Fibroblast of lung (primary cell): ENCODE measurements at regions not wholly inside any gene's neighbourhood (a gene's known extent, or its start where the extent isn't known, plus 50 kb on each side); places are given as distances from the start of the nearest gene placed in this dataset.
"Not testable (repeated sequence)": the region's sequence is repeated elsewhere in the genome, so short reads cannot be mapped to it uniquely, and the experiment has no call there.

ENCODE experiments used
- DNase-seq, 2 donors: peaks; one replicate each; pipeline versions ENCODE4 v3.0.0 to v3.0.0-alpha.2; 2010; ENCODE audit warnings: low read depth in 2 of 2
- H2AFZ ChIP-seq: 2 replicates; pipeline ENCODE4 v1.5.1; 2012; ENCODE audit warnings: low read length, control low read depth, inconsistent platforms
- H3K27ac ChIP-seq: 2 replicates; pipeline ENCODE4 v1.5.1; 2011; ENCODE audit warnings: low read length, control low read depth; ENCODE audit not compliant: insufficient read depth
- H3K27me3 ChIP-seq: 2 replicates; pipeline ENCODE4 v1.5.1; 2011; ENCODE audit warnings: mild to moderate bottlenecking, low read length; ENCODE audit not compliant: control insufficient read depth, insufficient read depth
- H3K36me3 ChIP-seq: 2 replicates; pipeline ENCODE4 v1.5.1; 2011; ENCODE audit warnings: low read length; ENCODE audit not compliant: control insufficient read depth, insufficient read depth
- H3K4me1 ChIP-seq: 2 replicates; pipeline ENCODE4 v1.5.1; 2011; ENCODE audit warnings: low read length; ENCODE audit not compliant: control insufficient read depth, insufficient read depth; ENCODE audit errors: extremely low read depth
- H3K4me2 ChIP-seq: 2 replicates; pipeline ENCODE4 v1.5.1; 2011; ENCODE audit warnings: low read length, control low read depth; ENCODE audit not compliant: insufficient read depth; ENCODE audit errors: extremely low read depth
- H3K4me3 ChIP-seq, 4 experiments: fragments of 200-600 bp in 1 of 4; sonication (generic) in 1 of 4; replicated peaks in 1 of 4; 2 replicates each; pipeline ENCODE4 v1.5.1; 2011 to 2016; ENCODE audit warnings: low read length in 4 of 4, low read depth in 3 of 4, mild to moderate bottlenecking in 3 of 4, control low read depth in 2 of 4, inconsistent platforms in 1 of 4, mixed read lengths in 1 of 4; ENCODE audit not compliant: insufficient read depth in 1 of 4; ENCODE audit errors: control extremely low read depth in 1 of 4
- H3K79me2 ChIP-seq: 2 replicates; pipeline ENCODE4 v1.5.1; 2012; ENCODE audit warnings: mild to moderate bottlenecking, low read length, inconsistent platforms; ENCODE audit not compliant: control insufficient read depth, insufficient read depth
- H3K9ac ChIP-seq: 2 replicates; pipeline ENCODE4 v1.5.1; 2011; ENCODE audit warnings: mild to moderate bottlenecking, low read length, control low read depth; ENCODE audit not compliant: insufficient read depth
- H3K9me3 ChIP-seq: 2 replicates; pipeline ENCODE4 v1.5.1; 2012; ENCODE audit warnings: low read depth, low read length; ENCODE audit not compliant: control insufficient read depth, insufficient read depth
- H4K20me1 ChIP-seq: 2 replicates; pipeline ENCODE4 v1.5.1; 2011; ENCODE audit warnings: low read length; ENCODE audit not compliant: control insufficient read depth, insufficient read depth; ENCODE audit errors: extremely low read depth
- EZH2 ChIP-seq: IDR thresholded peaks from 2 replicates; pipeline ENCODE4 v1.5.1; 2012; ENCODE audit warnings: low read length, control low read depth, mild to moderate bottlenecking; ENCODE audit errors: missing control alignments
- TF ChIP-seq, protein P1 (sequence below), 2 donors: IDR thresholded peaks in 1 of 2; conservative IDR thresholded peaks in 1 of 2; 1 replicate in 1 of 2; 2 replicates in 1 of 2; pipeline ENCODE4 v1.5.1; 2011 to 2012; ENCODE audit warnings: low read length in 2 of 2, control low read depth in 1 of 2, inconsistent platforms in 1 of 2, low read depth in 1 of 2, mild to moderate bottlenecking in 1 of 2

DNA sequence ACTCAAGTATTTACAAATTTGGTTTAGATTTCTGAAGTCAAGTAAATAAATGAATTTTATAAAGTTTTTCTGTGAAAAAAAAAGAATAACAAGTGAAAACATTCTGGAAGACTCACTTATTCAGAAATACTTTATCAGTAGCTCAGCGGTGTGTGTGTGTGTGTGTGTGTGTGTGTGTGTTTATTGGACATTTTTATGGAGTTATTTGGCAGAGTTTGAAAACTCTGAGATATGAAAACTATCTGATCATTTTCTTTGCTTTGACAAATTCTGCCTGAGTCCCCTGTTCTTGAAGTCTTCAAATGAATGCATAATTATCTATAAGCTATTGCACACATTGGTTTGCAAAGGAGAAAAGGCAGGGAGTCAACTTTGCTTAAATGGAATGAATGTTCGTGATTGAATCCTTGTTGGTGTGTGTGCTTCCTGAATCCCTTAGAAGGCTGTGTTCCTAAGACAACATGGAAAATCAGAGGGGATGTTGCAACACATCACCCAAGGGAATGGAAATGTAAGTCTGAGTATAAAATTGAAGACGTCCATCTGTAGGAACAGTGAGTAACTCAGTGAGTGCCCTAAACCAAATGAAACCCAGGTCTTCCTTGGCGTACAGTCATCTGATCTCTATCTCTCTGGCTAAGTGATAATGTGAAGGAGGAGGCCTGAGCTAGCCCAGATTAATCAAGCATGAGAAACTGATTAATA, 160.9 kb downstream of the REEP3 start:
- DNase-seq, result peak; percentile 68 to 98
- no peak for TF ChIP-seq EZH2
- TF ChIP-seq, protein P1, sequence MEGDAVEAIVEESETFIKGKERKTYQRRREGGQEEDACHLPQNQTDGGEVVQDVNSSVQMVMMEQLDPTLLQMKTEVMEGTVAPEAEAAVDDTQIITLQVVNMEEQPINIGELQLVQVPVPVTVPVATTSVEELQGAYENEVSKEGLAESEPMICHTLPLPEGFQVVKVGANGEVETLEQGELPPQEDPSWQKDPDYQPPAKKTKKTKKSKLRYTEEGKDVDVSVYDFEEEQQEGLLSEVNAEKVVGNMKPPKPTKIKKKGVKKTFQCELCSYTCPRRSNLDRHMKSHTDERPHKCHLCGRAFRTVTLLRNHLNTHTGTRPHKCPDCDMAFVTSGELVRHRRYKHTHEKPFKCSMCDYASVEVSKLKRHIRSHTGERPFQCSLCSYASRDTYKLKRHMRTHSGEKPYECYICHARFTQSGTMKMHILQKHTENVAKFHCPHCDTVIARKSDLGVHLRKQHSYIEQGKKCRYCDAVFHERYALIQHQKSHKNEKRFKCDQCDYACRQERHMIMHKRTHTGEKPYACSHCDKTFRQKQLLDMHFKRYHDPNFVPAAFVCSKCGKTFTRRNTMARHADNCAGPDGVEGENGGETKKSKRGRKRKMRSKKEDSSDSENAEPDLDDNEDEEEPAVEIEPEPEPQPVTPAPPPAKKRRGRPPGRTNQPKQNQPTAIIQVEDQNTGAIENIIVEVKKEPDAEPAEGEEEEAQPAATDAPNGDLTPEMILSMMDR (conservative IDR thresholded peaks at IDR 0.05 in 1 of 2, IDR thresholded peaks at IDR 0.05 in 1 of 2; ENCODE audit: low read depth in 1 of 2, low read length in 2 of 2), result no peak
- no peaks in the 10 kb centered on the region for H3K27me3 ChIP-seq
- H2AFZ ChIP-seq, result peak overlapping the region; percentile 13
- H3K9ac ChIP-seq, result no peak overlapping the region
- H3K36me3 ChIP-seq, result no peaks in the 10 kb centered on the region
- peak overlapping the region; percentile 68 for H3K4me2 ChIP-seq
- no peak overlapping the region for H3K4me3 ChIP-seq
- H3K27ac ChIP-seq, result no peak overlapping the region
- no peaks in the 10 kb centered on the region for H3K79me2 ChIP-seq
- no peaks in the 10 kb centered on the region for H3K9me3 ChIP-seq
- no peaks in the 10 kb centered on the region for H4K20me1 ChIP-seq
- peaks cover 3% of the 10 kb centered on the region for H3K4me1 ChIP-seq

DNA sequence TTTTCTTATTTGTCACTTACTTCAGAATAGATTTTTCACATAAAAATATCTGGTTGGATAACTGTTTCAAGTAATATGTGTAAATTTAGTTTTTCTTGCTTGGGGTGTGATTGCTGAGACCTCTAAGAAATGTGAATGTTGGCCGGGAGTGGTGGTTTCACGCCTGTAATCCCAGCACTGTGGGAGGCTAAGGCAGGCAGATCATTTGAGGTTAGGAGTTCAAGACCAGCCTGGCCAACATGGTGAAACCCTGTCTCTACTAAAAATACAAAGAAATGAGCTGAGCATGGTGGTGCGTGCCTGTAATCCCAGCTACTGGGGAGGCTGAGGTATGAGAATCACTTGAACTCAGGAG, 161.5 kb downstream of the REEP3 start:
- H3K4me2 ChIP-seq, H3K27me3 ChIP-seq, H3K9me3 ChIP-seq, H2AFZ ChIP-seq, DNase-seq, H3K9ac ChIP-seq, H3K4me1 ChIP-seq, H3K79me2 ChIP-seq, H4K20me1 ChIP-seq, H3K4me3 ChIP-seq, H3K27ac ChIP-seq, H3K36me3 ChIP-seq: not testable (repeated sequence)

DNA sequence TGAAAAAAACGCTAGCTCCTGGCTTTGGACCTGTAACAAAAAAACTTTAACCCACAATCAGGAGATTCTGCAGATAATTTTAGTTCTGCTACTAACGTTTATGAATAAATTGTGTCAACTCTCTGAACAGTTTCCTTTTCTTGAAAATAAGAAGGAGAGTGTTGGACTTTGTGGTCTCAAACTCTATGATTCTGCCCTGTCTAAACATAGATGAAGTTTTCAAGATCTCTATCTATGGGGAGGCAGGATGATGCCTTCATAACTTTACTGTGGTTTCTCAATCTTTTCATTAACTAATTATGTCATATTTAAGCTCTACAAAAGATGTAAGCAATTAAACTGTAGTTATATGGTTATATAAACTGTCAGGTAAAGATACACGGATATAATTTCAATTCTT, 162.0 kb downstream of the REEP3 start:
- H3K4me1 ChIP-seq, result peaks cover 3% of the 10 kb centered on the region
- no peaks in the 10 kb centered on the region for H3K27me3 ChIP-seq
- no peak overlapping the region for H3K9ac ChIP-seq
- H4K20me1 ChIP-seq, result no peaks in the 10 kb centered on the region
- no peaks in the 10 kb centered on the region for H3K36me3 ChIP-seq
- no peaks in the 10 kb centered on the region for H3K9me3 ChIP-seq
- no peak overlapping the region for H3K4me2 ChIP-seq
- DNase-seq, result no peak
- TF ChIP-seq EZH2, result no peak
- TF ChIP-seq, protein P1 (conservative IDR thresholded peaks at IDR 0.05 in 1 of 2, IDR thresholded peaks at IDR 0.05 in 1 of 2; ENCODE audit: low read depth in 1 of 2, low read length in 2 of 2), result no peak
- no peak overlapping the region for H2AFZ ChIP-seq
- no peaks in the 10 kb centered on the region for H3K79me2 ChIP-seq
- no peak overlapping the region for H3K4me3 ChIP-seq
- H3K27ac ChIP-seq, result no peak overlapping the region
